Left ventricle myocardium inferior (tissue), 1 donor: ENCODE measurements at regions not wholly inside any gene's neighbourhood (a gene's known extent, or its start where the extent isn't known, plus 50 kb on each side); places are given as distances from the start of the nearest gene placed in this dataset.

Source experiments
- DNase-seq: peaks from one replicate; pipeline ENCODE4 v3.0.0-alpha.2; 2020
- H3K27ac ChIP-seq: fragments of 200-600 bp; replicated peaks from 2 replicates; pipeline ENCODE4 v1.8.0; 2021
- H3K27me3 ChIP-seq: fragments of 200-600 bp; 2 replicates; pipeline ENCODE4 v1.8.0; 2021; ENCODE audit warnings: low read depth
- H3K36me3 ChIP-seq: fragments of 200-600 bp; 2 replicates; pipeline ENCODE4 v1.8.0; 2021
- H3K4me1 ChIP-seq: fragments of 200-600 bp; 2 replicates; pipeline ENCODE4 v1.8.0; 2021
- H3K4me3 ChIP-seq: fragments of 200-600 bp; 2 replicates; pipeline ENCODE4 v1.8.0; 2021; ENCODE audit warnings: mild to moderate bottlenecking, moderate library complexity
- H3K9me3 ChIP-seq: fragments of 200-600 bp; replicated peaks from 2 replicates; pipeline ENCODE4 v1.8.0; 2021
- CTCF ChIP-seq: fragments of 200-600 bp; IDR thresholded peaks from 2 replicates; pipeline ENCODE4 v1.8.0; 2021; ENCODE audit warnings: antibody characterized with exemption, mild to moderate bottlenecking, borderline replicate concordance
- intact Hi-C: fragments of 100-400 bp; cut with micrococcal nuclease; formaldehyde crosslinking; loops from one replicate; pipeline ENCODE4 v1.11.0; 2022
- donor health status: DM: no; HTN: yes; CAD: no; lungs with severe emphysema.

GRCh38 chr7:13062631-13063030, 375.2 kb downstream of the ARL4A start:
- no peak for TF ChIP-seq CTCF

GRCh38 chr7:13067036-13067435, 379.6 kb downstream of the ARL4A start:
- H3K4me3 ChIP-seq, result no peak overlapping the region
- intact Hi-C loops, result no loop called here
- DNase-seq, result no peak
- H3K27me3 ChIP-seq, result no peaks in the 10 kb centered on the region
- H3K4me1 ChIP-seq, result no peaks in the 10 kb centered on the region
- H3K36me3 ChIP-seq, result no peaks in the 10 kb centered on the region
- no peak for TF ChIP-seq CTCF
- H3K9me3 ChIP-seq, result no peaks in the 10 kb centered on the region
- no peak overlapping the region for H3K27ac ChIP-seq

More at GRCh38 chr7:13062631-13063030, 375.2 kb downstream of the ARL4A start:
- DNase-seq, result no peak
- Histone ChIP-seq H3K4me3 (no peak overlapping the region), H3K36me3 (no peaks in the 10 kb centered on the region), H3K4me1 (no peaks in the 10 kb centered on the region), H3K27ac (no peak overlapping the region), H3K9me3 (no peaks in the 10 kb centered on the region), H3K27me3 (no peaks in the 10 kb centered on the region)
- intact Hi-C loops, result no loop called here

- no peak overlapping the region for H3K27ac ChIP-seq
- intact Hi-C loops, result no loop called here
- TF ChIP-seq CTCF, result no peak
- H3K36me3 ChIP-seq, result no peaks in the 10 kb centered on the region
- no peaks in the 10 kb centered on the region for H3K4me1 ChIP-seq
- no peak overlapping the region for H3K4me3 ChIP-seq
- no peak for DNase-seq
- no peaks in the 10 kb centered on the region for H3K27me3 ChIP-seq
- H3K9me3 ChIP-seq, result no peaks in the 10 kb centered on the region
These were observed 380.6 kb downstream of the ARL4A start for GRCh38 chr7:13068032-13068431.

GRCh38 chr7:13069841-13070240, 382.4 kb downstream of the ARL4A start:
- Histone ChIP-seq H3K4me3 (no peak overlapping the region), H3K27ac (no peak overlapping the region), H3K36me3 (no peaks in the 10 kb centered on the region), H3K27me3 (no peaks in the 10 kb centered on the region), H3K9me3 (no peaks in the 10 kb centered on the region), H3K4me1 (no peaks in the 10 kb centered on the region)
- TF ChIP-seq CTCF, result no peak
- DNase-seq, result no peak
- intact Hi-C loops, result no loop called here

- Histone ChIP-seq H3K9me3 (no peaks in the 10 kb centered on the region), H3K36me3 (no peaks in the 10 kb centered on the region), H3K27me3 (no peaks in the 10 kb centered on the region), H3K4me1 (no peaks in the 10 kb centered on the region), H3K4me3 (no peak overlapping the region), H3K27ac (no peak overlapping the region)
- intact Hi-C loops, result no loop called here
- DNase-seq, result no peak
- no peak for TF ChIP-seq CTCF
These were observed 384.6 kb downstream of the ARL4A start for GRCh38 chr7:13072014-13072413.

GRCh38 chr7:13077466-13077865, 390.0 kb downstream of the ARL4A start:
- DNase-seq, result no peak
- Histone ChIP-seq H3K4me1 (no peaks in the 10 kb centered on the region), H3K36me3 (no peaks in the 10 kb centered on the region), H3K27ac (no peak overlapping the region), H3K9me3 (no peaks in the 10 kb centered on the region), H3K27me3 (no peaks in the 10 kb centered on the region), H3K4me3 (no peak overlapping the region)
- intact Hi-C loops, result no loop called here
- TF ChIP-seq CTCF, result no peak
